HG03460 (cell line): ENCODE measurements at regions not wholly inside any gene's neighbourhood (a gene's known extent, or its start where the extent isn't known, plus 50 kb on each side); places are given as distances from the start of the nearest gene placed in this dataset.
"Not testable (repeated sequence)": the region's sequence is repeated elsewhere in the genome, so short reads cannot be mapped to it uniquely, and the experiment has no call there.

Experiments used
- ATAC-seq: cut with Tn5 transposase; IDR thresholded peaks from one replicate; pipeline ENCODE4 v1.9.1; 2021; ENCODE audit not compliant: unreplicated experiment

GRCh38 chr2:189308056-189308790, 128.7 kb upstream of the COL5A2 start:
- ATAC-seq, result no peak

- no peak for ATAC-seq
Measured at GRCh38 chr2:189309331-189309730, 129.8 kb upstream of the COL5A2 start.

DNA sequence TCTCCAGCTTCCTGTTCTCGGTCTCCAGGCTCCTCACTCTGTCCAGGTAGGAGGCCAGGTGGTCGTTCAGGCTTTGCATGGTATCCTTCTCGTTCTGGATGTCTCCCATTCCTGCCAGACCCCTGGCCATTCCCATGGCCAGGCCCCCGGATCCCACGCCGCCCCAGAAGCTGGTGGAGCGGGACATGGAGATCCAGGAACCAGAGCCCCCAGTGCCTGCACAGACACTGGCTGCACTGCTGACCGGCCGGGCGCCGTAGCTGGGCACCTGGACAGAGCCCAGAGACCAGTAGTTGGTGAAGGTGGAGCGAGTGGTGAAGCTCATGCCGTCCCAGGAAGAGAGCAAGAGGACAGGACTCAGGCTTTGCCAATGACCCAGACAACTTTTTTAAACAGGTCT, 129.1 kb upstream of the WDR75 start:
- ATAC-seq, result no peak

GRCh38 chr2:189312643-189313042, 128.6 kb upstream of the WDR75 start:
- ATAC-seq, result no peak

DNA sequence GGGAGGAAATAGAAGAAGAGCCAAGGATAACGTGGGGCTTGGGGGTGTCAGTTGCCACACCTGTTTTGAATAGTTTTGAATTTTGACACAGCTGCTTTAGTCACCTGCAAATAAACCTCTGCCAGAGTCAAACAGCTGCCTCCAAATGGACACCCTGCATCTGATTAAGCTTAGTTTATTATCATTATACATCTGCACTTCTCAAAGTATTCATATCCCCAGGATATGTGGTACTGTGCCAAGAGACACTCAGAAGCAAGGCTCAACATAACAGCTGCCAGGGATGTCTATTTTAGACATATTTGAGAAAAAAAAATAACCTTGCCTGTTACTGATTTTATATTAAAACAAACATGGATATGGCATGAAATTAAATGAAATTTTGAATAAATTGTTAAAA, 122.5 kb upstream of the WDR75 start:
- ATAC-seq, result no peak

- not testable (repeated sequence) for ATAC-seq
Measured at GRCh38 chr2:189319424-189319823, 121.8 kb upstream of the WDR75 start.

DNA sequence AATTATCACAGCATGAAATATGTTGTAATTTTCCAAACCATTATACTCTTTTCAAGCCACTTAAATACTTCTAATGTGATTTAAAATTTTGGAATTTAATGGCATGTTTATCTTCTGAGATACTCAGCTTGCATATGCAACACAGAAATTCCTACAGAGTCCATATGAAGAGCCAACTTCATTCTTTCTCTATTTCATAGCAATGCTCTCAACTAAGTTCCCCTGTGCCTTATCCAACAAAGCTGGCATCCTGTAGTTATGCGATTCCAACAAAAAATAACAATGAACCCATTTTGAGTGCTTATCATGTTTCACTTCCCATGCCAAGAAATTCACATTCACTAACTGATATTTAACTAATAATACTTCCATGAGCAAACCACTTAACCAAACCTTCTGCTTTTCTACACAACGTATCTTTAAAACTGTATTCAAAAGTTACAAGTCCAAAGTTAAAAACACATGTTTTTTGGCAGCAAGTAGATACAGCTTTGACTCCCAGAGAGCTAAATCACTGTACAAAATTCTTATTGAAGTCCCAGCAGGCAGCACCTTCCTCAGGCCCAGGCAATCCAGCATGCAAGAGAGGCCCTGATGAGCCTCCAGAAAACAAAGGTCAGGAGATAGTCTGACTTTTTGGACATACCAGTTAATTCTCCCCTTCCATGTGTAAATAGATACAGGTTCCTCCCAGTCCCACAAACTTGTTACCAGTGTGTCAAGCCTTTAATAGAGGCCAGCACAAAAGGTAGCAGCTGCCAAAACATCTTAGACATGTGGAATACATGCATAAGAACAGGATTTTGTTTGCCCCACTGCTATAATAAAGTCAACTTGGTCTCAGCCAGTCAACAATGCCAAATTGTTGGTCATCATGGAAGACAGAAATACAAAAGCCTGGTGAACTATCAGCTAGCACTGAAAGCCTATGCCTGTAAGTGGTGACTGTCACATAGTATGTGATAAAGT, 113.1 kb upstream of the WDR75 start:
- ATAC-seq, result no peak

DNA sequence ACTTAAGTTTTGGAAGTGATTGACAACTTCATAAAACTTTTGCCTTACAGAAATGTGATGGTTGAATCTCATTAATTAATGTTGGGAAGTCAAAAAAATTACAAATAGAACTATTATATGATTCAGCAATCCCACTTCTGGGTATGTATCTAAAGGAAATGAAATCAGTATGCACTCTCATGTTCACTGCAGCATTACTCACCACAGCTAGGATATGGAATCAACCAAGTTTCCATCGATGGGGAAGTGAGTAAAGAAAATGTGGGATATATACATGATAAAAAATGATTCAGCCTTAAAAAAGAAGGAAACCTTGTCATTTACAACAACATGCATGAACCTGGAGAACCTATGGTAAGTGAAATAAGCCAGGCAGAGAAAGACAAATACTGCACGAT, 112.4 kb upstream of the WDR75 start:
- no peak for ATAC-seq

GRCh38 chr2:189336276-189336975, 104.8 kb upstream of the WDR75 start:
- ATAC-seq, result no peak

- no peak for ATAC-seq
Measured at GRCh38 chr2:189337656-189338055, 103.6 kb upstream of the WDR75 start.

GRCh38 chr2:189338115-189338514, 103.2 kb upstream of the WDR75 start:
- ATAC-seq, result no peak

- no peak for ATAC-seq
Measured at GRCh38 chr2:189341077-189341476, 100.2 kb upstream of the WDR75 start.

DNA sequence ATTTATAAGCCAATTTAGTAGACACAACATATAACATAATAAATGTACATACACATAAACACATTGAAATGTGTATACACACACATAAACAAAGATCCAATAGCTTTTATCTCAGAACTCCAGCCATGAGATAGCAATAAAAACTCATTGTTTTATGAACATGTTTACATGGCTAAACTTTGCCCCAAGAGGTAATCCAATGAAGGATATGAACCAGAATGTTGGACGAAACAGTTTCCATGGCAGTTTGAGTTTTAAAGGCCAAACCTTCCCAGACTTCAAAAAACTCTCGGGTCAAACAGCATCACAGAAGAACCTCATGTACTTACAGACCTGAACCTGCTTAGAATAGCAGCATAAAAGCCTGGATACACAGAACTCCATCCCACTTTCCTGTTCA, 97.2 kb upstream of the WDR75 start:
- ATAC-seq, result no peak

GRCh38 chr2:189347540-189347939, 93.7 kb upstream of the WDR75 start:
- ATAC-seq, result peak; percentile 72

DNA sequence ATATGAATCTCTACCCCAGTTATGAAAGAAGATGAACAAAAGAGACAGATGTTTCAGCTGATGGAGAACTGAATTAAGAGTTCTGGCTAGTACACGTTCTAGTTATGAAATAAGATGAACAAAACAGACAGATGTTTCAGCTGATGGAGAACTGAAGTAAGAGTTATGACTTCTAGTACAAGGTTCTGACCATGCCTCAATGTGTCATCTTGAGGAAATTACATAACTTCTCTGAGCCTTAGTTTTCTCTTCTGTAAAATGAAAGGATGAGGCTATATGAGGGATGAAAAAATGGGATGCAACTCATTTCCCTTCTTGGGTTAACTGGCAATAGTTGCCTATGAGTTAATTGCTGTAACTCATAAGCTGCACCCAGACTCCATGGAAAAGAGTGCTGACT, 92.9 kb upstream of the WDR75 start:
- no peak for ATAC-seq

GRCh38 chr2:189350540-189351209, 90.6 kb upstream of the WDR75 start:
- no peak for ATAC-seq

GRCh38 chr2:189351933-189352332, 89.3 kb upstream of the WDR75 start:
- ATAC-seq, result not testable (repeated sequence)

GRCh38 chr2:189357375-189357774, 83.9 kb upstream of the WDR75 start:
- not testable (repeated sequence) for ATAC-seq

DNA sequence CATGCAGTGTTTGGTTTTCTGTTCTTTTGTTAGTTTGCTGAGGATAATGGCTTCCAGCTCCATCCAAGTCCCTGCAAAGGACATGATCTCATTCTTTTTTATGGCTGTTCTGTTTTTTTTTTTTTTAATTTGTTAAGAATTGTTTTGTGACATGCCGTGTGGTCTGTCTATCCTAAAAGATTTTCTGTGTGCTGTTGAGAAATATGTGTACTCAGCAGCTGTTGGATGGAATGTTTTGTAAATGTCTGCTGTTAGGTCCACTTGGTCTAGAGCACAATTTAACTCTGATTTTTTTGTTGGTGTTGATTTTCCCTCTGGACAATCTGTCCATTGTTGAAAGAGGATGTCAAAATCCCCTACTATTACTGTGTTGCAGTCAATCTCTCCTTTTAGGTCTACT, 80.4 kb upstream of the WDR75 start:
- no peak for ATAC-seq

DNA sequence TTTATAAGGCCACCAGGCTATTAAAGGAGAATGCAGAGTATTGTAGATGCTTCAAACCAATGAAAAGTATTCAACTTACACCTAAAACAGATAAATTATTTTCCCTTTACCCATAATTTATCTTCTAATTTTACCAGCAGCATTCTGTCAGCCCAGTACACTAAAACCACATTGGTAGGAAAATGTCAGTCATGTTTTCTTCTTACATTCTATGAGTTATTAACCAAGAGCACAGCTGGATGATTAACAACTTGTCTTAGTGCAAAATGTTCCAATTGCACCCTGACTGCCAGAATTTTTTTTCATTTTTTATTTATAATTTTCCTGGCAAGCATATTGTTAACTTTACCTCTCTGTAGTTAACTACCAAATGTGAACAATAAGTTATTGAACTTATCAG, 79.0 kb upstream of the WDR75 start:
- no peak for ATAC-seq

GRCh38 chr2:189363559-189363958, 77.7 kb upstream of the WDR75 start:
- no peak for ATAC-seq
